Activated naive CD8-positive, alpha-beta T cell treated with anti-CD3 and anti-CD28 coated beads, Interleukin-2, amount 10 ng/mL, durations not matched to agents 7 days and 5 days (primary cell): ENCODE measurements at regions not wholly inside any gene's neighbourhood (a gene's known extent, or its start where the extent isn't known, plus 50 kb on each side); places are given as distances from the start of the nearest gene placed in this dataset.

Experiments
- ATAC-seq: fragments of 150-1000 bp; cut with Tn5 transposase; one replicate; pipeline ENCODE4 v1.10.0; 2021; ENCODE audit warnings: low read depth, moderate library complexity
- POLR2A ChIA-PET: fragments of 350-600 bp; sonication (Branson Sonifier 250); formaldehyde crosslinking; loops from one replicate; lab custom pipeline; 2021; ENCODE audit warnings: antibody characterized with exemption; lab: Charles Lee
- DNase-seq: peaks from one replicate; pipeline ENCODE4 v3.0.0; 2021
- H3K27ac Mint-ChIP-seq: one replicate; pipeline ENCODE4 v1.8.0; 2022; ENCODE audit warnings: mild to moderate bottlenecking, mixed read lengths
- H3K27me3 Mint-ChIP-seq: one replicate; pipeline ENCODE4 v1.8.0; 2022; ENCODE audit warnings: mild to moderate bottlenecking, moderate library complexity, mixed read lengths
- H3K36me3 Mint-ChIP-seq: one replicate; pipeline ENCODE4 v1.8.0; 2021; ENCODE audit warnings: mild to moderate bottlenecking, mixed read lengths
- H3K4me1 Mint-ChIP-seq: one replicate; pipeline ENCODE4 v1.8.0; 2021; ENCODE audit warnings: mixed read lengths
- H3K4me3 Mint-ChIP-seq: one replicate; pipeline ENCODE4 v1.8.0; 2022; ENCODE audit warnings: mild to moderate bottlenecking, moderate library complexity, mixed read lengths
- H3K9me3 Mint-ChIP-seq: one replicate; pipeline ENCODE4 v1.8.0; 2021; ENCODE audit warnings: mixed read lengths

GRCh38 chr6:166770216-166771116, 143.4 kb upstream of the RPS6KA2 start:
- H3K27ac Mint-ChIP-seq, result no peak overlapping the region
- no peaks in the 10 kb centered on the region for H3K36me3 Mint-ChIP-seq
- no peaks in the 10 kb centered on the region for H3K9me3 Mint-ChIP-seq
- peaks cover 9% of the 10 kb centered on the region for H3K4me1 Mint-ChIP-seq
- no peak for DNase-seq
- H3K27me3 Mint-ChIP-seq, result peaks cover 19% of the 10 kb centered on the region
- ATAC-seq, result no peak
- POLR2A ChIA-PET, result no interaction called here
- no peak overlapping the region for H3K4me3 Mint-ChIP-seq

DNA sequence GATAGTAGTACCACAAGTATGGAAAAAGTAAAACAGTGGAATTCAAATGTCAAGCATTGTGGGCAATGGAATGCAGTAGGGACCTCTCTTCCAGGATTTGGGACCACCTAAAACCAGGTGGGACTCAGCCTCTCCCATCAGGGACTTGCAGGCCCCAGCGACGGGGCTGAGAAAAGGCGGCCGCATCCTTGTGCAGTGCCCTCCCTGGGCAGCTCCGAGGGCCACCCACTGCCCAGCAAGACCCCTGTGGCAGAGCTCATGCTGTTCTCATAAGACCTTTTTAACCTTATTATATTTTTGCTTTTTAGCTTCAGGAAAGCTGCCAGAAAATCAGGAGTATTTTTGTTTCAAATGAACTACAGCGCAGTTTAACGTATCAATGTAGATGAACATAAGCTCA, 142.6 kb upstream of the RPS6KA2 start:
- H3K9me3 Mint-ChIP-seq, result no peaks in the 10 kb centered on the region
- H3K4me3 Mint-ChIP-seq, result no peak overlapping the region
- H3K36me3 Mint-ChIP-seq, result no peaks in the 10 kb centered on the region
- no peak for ATAC-seq
- peaks cover 9% of the 10 kb centered on the region for H3K4me1 Mint-ChIP-seq
- POLR2A ChIA-PET, result no interaction called here
- DNase-seq, result no peak
- H3K27ac Mint-ChIP-seq, result no peak overlapping the region
- H3K27me3 Mint-ChIP-seq, result peaks cover 19% of the 10 kb centered on the region

- POLR2A ChIA-PET, result no interaction called here
- H3K9me3 Mint-ChIP-seq, result no peaks in the 10 kb centered on the region
- H3K27me3 Mint-ChIP-seq, result peaks cover 19% of the 10 kb centered on the region
- DNase-seq (no peak), ATAC-seq (no peak)
- no peaks in the 10 kb centered on the region for H3K36me3 Mint-ChIP-seq
- peaks cover 9% of the 10 kb centered on the region for H3K4me1 Mint-ChIP-seq
- no peak overlapping the region for H3K27ac Mint-ChIP-seq
- no peak overlapping the region for H3K4me3 Mint-ChIP-seq
These were observed 141.7 kb upstream of the RPS6KA2 start for GRCh38 chr6:166768761-166769160.

DNA sequence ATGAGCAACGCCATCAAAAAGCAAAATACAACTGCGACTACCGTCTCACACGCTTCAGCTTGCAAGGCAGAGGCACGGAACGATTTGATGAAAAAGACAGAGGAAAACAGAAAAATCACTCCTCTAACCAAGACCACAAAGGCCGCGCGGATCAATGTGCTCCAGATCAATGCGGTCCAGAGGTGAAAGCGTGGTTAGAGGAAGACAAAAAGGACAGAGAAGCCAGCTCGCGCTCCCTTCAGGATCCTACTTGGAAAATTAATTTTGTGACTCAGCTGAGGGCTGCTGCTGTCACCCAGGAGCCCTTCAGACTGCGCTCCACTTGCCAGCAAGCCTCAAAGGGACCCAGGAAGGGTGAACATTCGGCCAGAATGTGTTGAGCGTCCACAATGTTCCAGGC, 140.2 kb upstream of the RPS6KA2 start:
- ATAC-seq (no peak), DNase-seq (no peak)
- H3K4me3 Mint-ChIP-seq, result no peak overlapping the region
- H3K36me3 Mint-ChIP-seq, result no peaks in the 10 kb centered on the region
- POLR2A ChIA-PET, result no interaction called here
- H3K9me3 Mint-ChIP-seq, result no peaks in the 10 kb centered on the region
- H3K27me3 Mint-ChIP-seq, result peaks cover 12% of the 10 kb centered on the region
- H3K27ac Mint-ChIP-seq, result no peak overlapping the region
- H3K4me1 Mint-ChIP-seq, result peaks cover 9% of the 10 kb centered on the region

GRCh38 chr6:166766769-166767168, 139.7 kb upstream of the RPS6KA2 start:
- Mint-ChIP-seq H3K27ac (no peak overlapping the region), H3K36me3 (no peaks in the 10 kb centered on the region), H3K27me3 (peaks cover 10% of the 10 kb centered on the region), H3K4me1 (peaks cover 9% of the 10 kb centered on the region), H3K9me3 (no peaks in the 10 kb centered on the region), H3K4me3 (no peak overlapping the region)
- POLR2A ChIA-PET, result no interaction called here
- DNase-seq (no peak), ATAC-seq (no peak)

DNA sequence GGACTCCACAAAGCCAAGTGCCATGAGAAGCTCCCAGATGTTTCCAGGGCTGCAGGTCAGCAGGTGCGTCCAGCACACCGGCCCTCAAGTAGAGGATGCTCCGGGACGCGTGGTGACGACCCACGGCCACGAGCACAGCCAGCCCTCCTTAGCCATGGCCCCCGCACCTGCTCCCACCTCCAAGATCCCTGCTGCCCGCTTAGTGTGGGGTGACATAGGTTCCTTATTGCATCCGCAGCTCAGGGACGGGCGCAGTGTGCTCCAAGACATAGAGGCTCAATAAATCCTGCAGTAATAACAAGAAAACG, 138.1 kb upstream of the RPS6KA2 start:
- ATAC-seq (no peak), DNase-seq (no peak)
- Mint-ChIP-seq H3K27ac (no peak overlapping the region), H3K4me3 (no peak overlapping the region), H3K4me1 (peaks cover 5% of the 10 kb centered on the region), H3K9me3 (no peaks in the 10 kb centered on the region), H3K36me3 (no peaks in the 10 kb centered on the region), H3K27me3 (peaks cover 7% of the 10 kb centered on the region)
- POLR2A ChIA-PET, result no interaction called here

DNA sequence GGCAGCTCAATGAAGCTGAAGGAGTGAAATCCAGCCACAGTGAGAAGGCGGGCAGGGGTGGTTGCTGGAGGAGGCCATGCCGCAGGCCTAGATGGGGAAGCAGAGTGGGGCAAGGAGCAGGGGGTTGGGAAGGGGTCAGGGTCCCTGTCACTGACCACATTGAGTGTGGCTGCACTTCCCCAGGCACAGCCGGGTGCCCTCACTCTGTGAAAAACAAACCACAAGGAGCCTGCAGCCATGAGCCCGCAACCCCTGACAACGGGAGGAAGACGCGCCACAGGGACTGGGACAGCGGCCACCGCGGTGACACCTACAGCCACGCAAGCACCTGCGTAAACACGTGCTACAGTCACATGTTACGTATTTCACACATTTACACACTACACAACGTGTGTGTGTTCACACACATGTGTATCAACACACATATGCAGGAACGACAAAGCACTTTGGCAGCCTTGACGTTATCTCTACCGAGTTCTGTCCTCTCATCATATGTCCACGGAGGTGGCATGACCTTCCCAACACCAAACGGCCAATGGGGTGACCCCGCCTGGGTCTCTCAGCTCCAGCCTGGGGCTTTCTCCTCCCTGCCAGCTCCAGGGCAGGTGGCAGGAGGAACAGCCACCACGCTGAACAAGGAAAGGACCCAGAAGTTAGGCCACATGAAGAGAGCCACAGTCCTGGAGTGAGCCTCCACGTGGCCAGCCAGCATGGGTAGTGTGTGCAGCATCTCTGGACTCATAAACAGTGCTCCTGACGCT, 137.6 kb upstream of the RPS6KA2 start:
- POLR2A ChIA-PET, result no interaction called here
- no peak overlapping the region for H3K27ac Mint-ChIP-seq
- no peaks in the 10 kb centered on the region for H3K36me3 Mint-ChIP-seq
- no peak overlapping the region for H3K4me3 Mint-ChIP-seq
- peaks cover 9% of the 10 kb centered on the region for H3K4me1 Mint-ChIP-seq
- H3K27me3 Mint-ChIP-seq, result peaks cover 13% of the 10 kb centered on the region
- no peak for ATAC-seq
- no peaks in the 10 kb centered on the region for H3K9me3 Mint-ChIP-seq
- no peak for DNase-seq

- POLR2A ChIA-PET, result no interaction called here
- ATAC-seq (no peak), DNase-seq (no peak)
- peaks cover 10% of the 10 kb centered on the region for H3K4me1 Mint-ChIP-seq
- H3K36me3 Mint-ChIP-seq, result no peaks in the 10 kb centered on the region
- H3K9me3 Mint-ChIP-seq, result no peaks in the 10 kb centered on the region
- no peak overlapping the region for H3K27ac Mint-ChIP-seq
- H3K27me3 Mint-ChIP-seq, result peaks cover 18% of the 10 kb centered on the region
- H3K4me3 Mint-ChIP-seq, result no peak overlapping the region
These were observed 136.8 kb upstream of the RPS6KA2 start for GRCh38 chr6:166763606-166764472.

DNA sequence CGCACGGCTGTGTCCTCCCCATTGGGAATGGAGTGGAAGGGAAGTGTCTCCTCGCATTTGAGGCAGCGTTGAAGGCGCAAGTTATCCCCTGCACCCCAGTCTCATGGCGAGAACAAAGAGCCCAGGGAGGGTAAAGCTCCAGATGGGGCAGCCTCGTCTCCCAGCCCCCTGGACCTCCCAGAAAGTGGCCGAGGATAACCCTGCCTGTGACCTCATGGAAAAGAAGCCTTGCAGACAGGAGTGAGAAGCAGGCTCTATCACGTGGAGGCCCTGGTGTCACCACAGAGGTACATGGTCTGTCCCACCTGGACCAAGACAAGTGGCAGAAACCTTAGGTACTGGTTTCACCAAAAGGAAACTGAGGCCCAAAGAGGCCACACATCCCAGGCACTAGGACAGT, 134.8 kb upstream of the RPS6KA2 start:
- ATAC-seq, result no peak
- no peak for DNase-seq
- H3K4me1 Mint-ChIP-seq, result peaks cover 23% of the 10 kb centered on the region
- no peak overlapping the region for H3K4me3 Mint-ChIP-seq
- H3K9me3 Mint-ChIP-seq, result no peaks in the 10 kb centered on the region
- H3K36me3 Mint-ChIP-seq, result no peaks in the 10 kb centered on the region
- no peak overlapping the region for H3K27ac Mint-ChIP-seq
- peaks cover 39% of the 10 kb centered on the region for H3K27me3 Mint-ChIP-seq
- POLR2A ChIA-PET, result no interaction called here

- Mint-ChIP-seq H3K27me3 (peaks cover 46% of the 10 kb centered on the region), H3K4me1 (peaks cover 23% of the 10 kb centered on the region), H3K9me3 (no peaks in the 10 kb centered on the region), H3K36me3 (no peaks in the 10 kb centered on the region), H3K4me3 (peak overlapping the region; percentile 40), H3K27ac (no peak overlapping the region)
- no peak for DNase-seq
- POLR2A ChIA-PET, result no interaction called here
- peak; percentile 76 for ATAC-seq
These were observed 133.2 kb upstream of the RPS6KA2 start for GRCh38 chr6:166760288-166760687.

DNA sequence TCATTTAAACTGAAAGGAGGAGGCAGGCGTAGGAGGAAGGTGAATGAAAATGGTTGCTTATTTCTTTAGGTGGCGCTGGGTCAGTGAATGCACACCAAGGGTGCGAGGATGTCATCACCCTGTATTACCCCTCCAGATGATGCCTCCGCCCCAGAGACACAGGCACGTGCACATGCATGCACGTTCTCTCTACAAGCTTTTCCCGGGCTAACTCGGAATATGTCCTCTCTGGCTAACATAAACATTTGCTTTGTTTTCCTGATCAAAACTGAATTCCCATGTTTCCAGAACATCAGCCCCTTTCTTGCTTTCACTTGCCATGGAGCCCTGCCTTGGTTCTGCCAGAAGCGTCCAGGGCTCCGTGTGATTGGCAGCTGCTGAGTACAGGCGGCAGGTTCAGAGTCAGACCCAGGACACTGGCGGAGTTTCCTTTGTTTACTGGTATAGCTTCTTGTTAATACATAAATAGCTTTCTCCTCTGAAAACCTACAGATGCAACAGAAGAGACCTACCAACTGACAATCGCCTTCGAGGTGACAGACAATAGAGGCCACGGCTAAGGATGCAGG, 131.2 kb upstream of the RPS6KA2 start:
- Mint-ChIP-seq H3K9me3 (no peaks in the 10 kb centered on the region), H3K36me3 (no peaks in the 10 kb centered on the region), H3K4me1 (peaks cover 23% of the 10 kb centered on the region), H3K27ac (no peak overlapping the region), H3K4me3 (no peak overlapping the region), H3K27me3 (peaks cover 51% of the 10 kb centered on the region)
- ATAC-seq, result no peak
- no peak for DNase-seq
- POLR2A ChIA-PET, result no interaction called here

DNA sequence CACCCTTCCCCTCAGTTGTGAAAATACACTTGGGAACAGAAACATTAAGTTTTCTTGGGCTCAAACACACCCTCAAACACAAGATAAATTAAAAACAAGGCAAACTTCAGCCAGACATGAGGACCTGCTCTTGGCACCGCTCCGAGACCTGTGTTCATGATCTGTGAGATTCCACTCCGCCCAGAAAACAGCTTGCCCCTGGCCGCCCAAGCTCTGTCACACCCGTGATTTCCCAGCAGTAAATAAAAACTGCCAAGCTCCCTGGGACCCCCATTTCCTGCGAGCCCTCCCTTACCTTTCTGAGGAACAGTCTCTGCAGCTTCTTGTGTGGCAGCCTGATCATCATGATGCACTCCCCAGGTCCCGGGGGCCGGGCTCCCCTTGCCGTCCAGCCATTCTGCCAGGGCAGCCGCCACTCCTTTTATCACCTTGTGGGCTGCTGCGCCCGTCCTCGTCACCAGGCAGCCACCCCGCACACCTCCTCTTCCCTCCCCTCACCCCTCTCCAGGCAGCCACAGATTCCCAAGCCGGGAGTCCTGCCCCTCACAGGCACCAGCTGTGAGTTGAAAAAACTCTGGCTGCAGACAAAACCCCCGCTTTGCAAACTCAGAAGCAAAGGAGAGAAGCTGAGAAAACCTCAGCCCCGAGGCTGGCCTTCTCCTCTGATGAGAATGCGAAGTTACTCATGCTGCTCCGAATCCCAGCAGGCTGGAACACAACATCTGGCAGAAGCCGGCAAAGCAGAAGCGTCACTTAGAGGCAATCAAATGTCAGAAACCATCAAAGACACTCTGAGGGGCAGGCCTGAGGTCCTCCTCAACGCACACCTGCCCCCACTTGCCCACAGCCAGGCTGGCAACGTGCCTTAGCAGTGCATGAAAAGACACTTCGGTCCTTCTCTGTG, 130.4 kb upstream of the RPS6KA2 start:
- ATAC-seq (peak; percentile 26), DNase-seq (no peak)
- Mint-ChIP-seq H3K9me3 (no peaks in the 10 kb centered on the region), H3K27ac (no peak overlapping the region), H3K4me3 (no peak overlapping the region), H3K27me3 (peaks cover 55% of the 10 kb centered on the region), H3K36me3 (no peaks in the 10 kb centered on the region), H3K4me1 (peaks cover 23% of the 10 kb centered on the region)
- POLR2A ChIA-PET, result no interaction called here
